GM19240 (cell line): ENCODE measurements at regions not wholly inside any gene's neighbourhood (a gene's known extent, or its start where the extent isn't known, plus 50 kb on each side); places are given as distances from the start of the nearest gene placed in this dataset.
"Not testable (repeated sequence)": the region's sequence is repeated elsewhere in the genome, so short reads cannot be mapped to it uniquely, and the experiment has no call there.

Experiments
- DNase-seq: peaks from one replicate; pipeline ENCODE4 v3.0.0; 2011; ENCODE audit warnings: low spot score; ENCODE audit not compliant: insufficient read length

GRCh38 chr3:156044634-156044975, 75.8 kb upstream of the KCNAB1 start:
- no peak for DNase-seq

GRCh38 chr3:156048483-156048882, 71.9 kb upstream of the KCNAB1 start:
- DNase-seq, result not testable (repeated sequence)

- DNase-seq, result no peak
These were observed 69.5 kb upstream of the KCNAB1 start for GRCh38 chr3:156050918-156051317.

- DNase-seq, result no peak
These were observed 68.7 kb upstream of the KCNAB1 start for GRCh38 chr3:156051651-156052050.

GRCh38 chr3:156052115-156052514, 68.3 kb upstream of the KCNAB1 start:
- DNase-seq, result no peak

GRCh38 chr3:156059950-156060501, 60.4 kb upstream of the KCNAB1 start:
- no peak for DNase-seq

GRCh38 chr3:156068151-156068550, 52.2 kb upstream of the KCNAB1 start:
- DNase-seq, result not testable (repeated sequence)

- DNase-seq, result no peak
These were observed 50.4 kb upstream of the KCNAB1 start for GRCh38 chr3:156070028-156070427.
